Hematopoietic multipotent progenitor cell treated with erythropoietin and hydrocortisone succinate and interleukin-3 and kit ligand, for 8 days (in vitro differentiated cells): ENCODE measurements at regions not wholly inside any gene's neighbourhood (a gene's known extent, or its start where the extent isn't known, plus 50 kb on each side); places are given as distances from the start of the nearest gene placed in this dataset.

Experiments
- DNase-seq: peaks from one replicate; pipeline ENCODE4 v3.0.0-alpha.2; 2015

DNA sequence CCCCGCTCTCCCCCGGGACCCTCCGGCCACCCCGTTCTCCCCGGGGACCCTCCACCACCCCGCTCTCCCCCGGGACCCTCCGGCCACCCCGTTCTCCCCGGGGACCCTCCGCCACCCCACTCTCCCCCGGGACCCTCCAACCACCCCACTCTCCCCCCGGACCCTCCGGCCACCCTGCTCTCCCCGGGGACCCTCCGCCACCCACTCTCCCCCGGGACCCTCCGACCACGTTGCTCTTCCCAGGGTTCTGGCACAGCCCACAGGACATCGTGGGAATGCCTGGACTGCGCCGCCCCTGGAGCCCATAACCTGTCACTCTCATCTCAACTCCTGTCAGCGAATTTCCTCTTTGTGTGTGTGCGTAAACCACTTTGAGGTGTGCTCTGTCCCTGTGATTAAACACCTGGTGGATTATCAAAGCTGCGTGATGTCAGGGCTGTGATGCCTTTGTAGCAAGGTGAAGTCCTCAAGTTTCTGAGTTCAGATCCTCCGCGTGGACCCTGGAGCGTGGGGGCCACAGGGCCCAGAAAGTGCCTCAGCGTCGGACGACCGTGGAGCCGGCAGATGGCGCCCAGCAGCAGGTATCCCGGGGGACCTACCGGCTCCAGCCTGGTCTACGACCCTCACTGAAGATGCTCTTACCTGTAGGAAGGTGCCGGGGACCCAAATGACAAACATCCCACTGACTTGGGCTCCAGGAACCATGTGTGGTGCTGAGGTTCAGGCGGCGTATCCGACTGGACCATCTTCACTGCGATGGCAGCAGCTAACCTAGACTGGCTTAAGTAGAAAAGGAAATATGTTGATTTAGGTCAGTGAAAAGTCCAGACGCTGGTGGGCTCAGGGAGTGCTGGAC is 63.2 kb upstream of the GALNT9 start:
- DNase-seq: no peak

DNA sequence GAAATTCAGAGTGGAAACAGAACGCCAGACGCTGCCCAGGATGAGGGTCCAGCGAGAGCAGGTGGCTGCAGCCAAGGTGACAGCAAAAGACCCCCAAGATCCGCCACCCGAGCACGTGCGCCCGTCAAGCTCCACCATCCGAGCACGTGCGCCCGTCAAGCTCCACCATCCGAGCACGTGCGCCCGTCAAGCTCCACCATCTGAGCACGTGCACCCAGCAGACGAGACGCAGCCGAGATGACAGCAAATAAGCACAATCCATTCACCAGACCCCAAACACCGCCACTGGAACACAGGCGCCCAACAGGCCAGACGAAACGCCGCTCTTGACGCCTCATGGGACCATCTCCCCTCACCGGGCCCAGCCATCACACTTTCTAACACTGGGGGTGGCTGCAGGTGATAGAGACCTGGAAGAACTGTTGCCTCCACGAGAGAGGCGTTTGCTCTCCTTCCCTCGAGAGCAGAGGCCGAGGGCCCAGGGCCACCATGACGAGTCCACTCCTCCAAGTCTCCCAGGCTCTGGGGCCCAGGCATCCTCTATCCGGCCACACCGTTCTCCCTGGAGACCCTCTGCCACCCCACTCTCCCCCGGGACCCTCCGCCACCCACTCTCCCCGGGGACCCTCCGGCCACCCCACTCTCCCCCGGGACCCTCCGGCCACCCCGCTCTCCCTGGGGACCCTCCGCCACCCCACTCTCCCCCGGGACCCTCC is 62.1 kb upstream of the GALNT9 start:
- DNase-seq: no peak

DNA sequence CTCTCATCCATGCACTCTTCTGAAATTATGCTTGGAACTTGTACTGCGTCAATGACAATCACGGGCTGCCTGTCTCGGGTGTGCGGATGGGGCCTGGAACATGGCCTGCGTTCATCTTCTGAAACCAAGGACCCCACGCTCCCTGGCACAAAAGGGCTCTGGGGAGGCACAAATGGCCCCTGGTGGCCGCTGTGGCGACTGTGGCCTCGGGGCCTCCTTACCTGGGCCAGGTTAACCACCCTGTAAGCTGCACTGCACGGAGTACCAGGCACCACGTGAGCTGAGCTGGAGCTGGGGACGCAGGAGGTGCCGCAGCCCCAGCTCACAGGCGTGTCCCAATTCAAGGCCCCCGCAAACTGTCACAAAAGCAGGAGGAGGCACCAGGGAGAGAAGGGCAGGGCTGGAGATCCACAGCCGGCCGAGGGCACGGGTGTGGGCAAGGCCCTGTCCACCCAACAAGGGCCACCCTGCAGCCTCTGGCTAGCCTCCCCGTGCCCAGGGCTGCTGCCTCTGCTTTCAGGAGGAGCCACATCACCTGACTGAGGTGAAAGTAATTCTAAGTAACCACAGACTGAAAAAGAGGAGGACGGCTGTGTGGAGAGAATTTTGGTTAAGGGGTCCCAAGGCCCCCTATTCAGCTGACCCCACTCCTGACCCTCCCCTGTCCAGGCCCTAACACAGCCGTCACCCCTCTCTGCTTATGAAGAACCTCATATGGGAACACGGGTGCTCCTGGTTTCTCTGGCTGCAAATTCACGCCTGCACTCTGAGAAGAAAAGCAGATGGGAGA is 61.1 kb upstream of the GALNT9 start:
- no peak for DNase-seq

DNA sequence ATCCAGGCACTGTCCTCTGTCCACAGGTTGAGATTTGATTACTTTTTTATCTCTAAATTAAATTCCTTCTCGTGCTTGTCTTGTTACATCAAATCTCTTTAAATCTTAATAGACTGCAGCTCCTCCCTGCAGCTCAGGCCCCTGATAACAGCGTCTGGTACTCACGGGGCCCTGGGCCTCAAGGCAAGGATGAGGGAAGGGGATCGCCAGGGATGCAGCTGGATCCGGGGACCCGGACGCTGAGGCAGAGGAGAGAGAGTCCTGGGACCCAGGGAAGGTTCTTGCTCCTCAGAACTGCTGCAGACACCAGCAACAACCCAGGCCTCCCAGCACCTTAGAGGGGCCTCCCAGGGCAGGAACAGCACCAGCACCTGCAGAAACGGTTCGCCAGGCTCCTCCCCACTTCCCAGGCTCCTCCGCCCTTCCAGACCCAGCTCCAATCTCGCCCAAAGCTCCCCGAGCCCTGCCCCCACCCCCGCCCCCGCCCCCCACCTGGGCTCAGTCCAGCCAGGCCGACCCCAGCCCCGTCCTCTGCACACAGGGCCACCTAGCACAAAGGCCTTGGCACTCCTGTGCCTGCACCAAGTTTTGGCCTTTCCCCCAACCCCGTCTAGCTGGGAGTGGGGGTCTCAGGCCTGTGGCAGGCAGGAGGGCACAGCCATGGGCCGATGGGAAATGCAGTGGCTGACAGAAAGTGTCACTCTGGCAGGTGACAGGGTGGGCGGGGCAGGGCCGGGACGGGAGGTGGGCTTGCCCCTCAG is 60.3 kb upstream of the GALNT9 start:
- DNase-seq: no peak

GRCh38 chr12:132389026-132389425 is 59.6 kb upstream of the GALNT9 start:
- no peak for DNase-seq

DNA sequence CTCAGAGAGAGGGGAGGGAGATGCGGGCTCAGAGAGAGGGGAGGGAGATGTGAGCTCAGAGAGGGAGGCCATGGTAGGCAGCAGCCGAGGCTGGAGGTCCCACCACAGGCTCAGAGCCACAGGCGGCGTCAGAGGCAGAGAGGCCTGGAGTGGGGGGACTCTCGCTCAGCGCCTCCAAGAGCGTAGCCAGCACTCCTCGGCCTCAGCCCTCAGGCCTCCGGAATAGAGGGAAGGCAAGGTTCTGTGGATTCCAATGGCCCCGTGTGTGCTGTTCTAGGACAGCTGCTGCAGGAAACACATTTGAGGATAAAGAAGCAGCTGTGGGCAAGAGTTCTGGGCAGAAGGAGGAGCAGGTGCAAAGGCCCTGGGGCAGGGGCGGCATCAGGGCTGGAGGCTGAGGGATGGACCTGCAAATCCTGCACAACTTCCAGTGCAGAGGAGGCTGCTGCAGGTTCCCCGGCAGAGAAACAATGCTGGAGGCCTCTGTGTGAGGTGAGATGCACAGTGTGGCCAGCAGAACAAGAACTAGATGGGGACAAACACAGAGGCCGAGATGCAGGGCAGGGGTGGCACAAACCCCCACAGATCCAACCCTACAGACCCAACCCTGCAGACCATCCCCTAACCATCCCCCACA is 59.1 kb upstream of the GALNT9 start:
- no peak for DNase-seq

GRCh38 chr12:132386926-132387497 is 57.6 kb upstream of the GALNT9 start:
- DNase-seq: no peak

- DNase-seq: no peak
These were observed 56.7 kb upstream of the GALNT9 start for GRCh38 chr12:132385923-132386751.

- DNase-seq: no peak
These were observed 55.8 kb upstream of the GALNT9 start for GRCh38 chr12:132384916-132385774.

DNA sequence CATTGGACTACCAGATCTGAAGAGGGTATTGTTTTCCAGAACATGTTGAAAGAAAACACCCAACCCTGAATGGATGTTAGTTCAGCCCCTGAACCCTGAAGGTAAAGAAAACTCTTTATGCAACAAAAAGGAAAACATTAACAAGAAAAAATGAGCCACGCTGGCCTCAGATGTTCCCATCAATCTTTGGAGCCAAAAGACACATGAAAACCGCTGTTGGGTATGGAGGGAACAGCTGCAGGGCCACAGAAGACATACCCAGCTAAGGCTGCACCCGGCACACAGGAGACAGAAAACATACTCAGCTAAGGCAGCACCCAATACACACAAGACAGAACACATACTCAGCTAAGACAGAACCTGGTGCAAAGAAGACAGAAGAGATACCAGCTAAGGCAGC is 51.3 kb upstream of the GALNT9 start:
- no peak for DNase-seq

- no peak for DNase-seq
These were observed 50.6 kb upstream of the GALNT9 start for GRCh38 chr12:132379996-132380395.

- no peak for DNase-seq
These were observed 50.2 kb upstream of the GALNT9 start for GRCh38 chr12:132379576-132379975.
